ENCODE measurements at regions not wholly inside any gene's neighbourhood (a gene's known extent, or its start where the extent isn't known, plus 50 kb on each side); places are given as distances from the start of the nearest gene placed in this dataset.

GRCh38 chr6:131453803-131454202, 119.2 kb upstream of the ARG1 start:
- TF ChIP-seq EZH2 (IDR thresholded peaks at IDR 0.05; ENCODE audit: borderline replicate concordance, low read length) = no peak
- TF ChIP-seq CTCF (IDR thresholded peaks at IDR 0.05; ENCODE audit: low read length) = no peak

Data from OCI-LY1 (cell line).